M059J (cell line): ENCODE measurements at regions not wholly inside any gene's neighbourhood (a gene's known extent, or its start where the extent isn't known, plus 50 kb on each side); places are given as distances from the start of the nearest gene placed in this dataset.
"Not testable (repeated sequence)": the region's sequence is repeated elsewhere in the genome, so short reads cannot be mapped to it uniquely, and the experiment has no call there.

Source experiments
- DNase-seq: peaks from one replicate; pipeline ENCODE4 v3.0.0-alpha.2; 2012; ENCODE audit warnings: low read depth

GRCh38 chr1:197985351-197985750 lies 68.2 kb downstream of the LHX9 start:
- DNase-seq = no peak

- DNase-seq = no peak
Measured at GRCh38 chr1:197986817-197987216, 69.6 kb downstream of the LHX9 start.

- DNase-seq = no peak
Measured at GRCh38 chr1:197987294-197987693, 70.1 kb downstream of the LHX9 start.

- not testable (repeated sequence) for DNase-seq
Measured at GRCh38 chr1:197988581-197988980, 71.4 kb downstream of the LHX9 start.

- DNase-seq = no peak
Measured at GRCh38 chr1:197989058-197989457, 71.9 kb downstream of the LHX9 start.

- no peak for DNase-seq
Measured at GRCh38 chr1:197991594-197991993, 74.4 kb downstream of the LHX9 start.

GRCh38 chr1:197994907-197995407 lies 77.8 kb downstream of the LHX9 start:
- DNase-seq = no peak

GRCh38 chr1:197995408-197996258 lies 78.5 kb downstream of the LHX9 start:
- no peak for DNase-seq

- not testable (repeated sequence) for DNase-seq
Measured at GRCh38 chr1:197996259-197996512, 79.0 kb downstream of the LHX9 start.

GRCh38 chr1:197998110-197998509 lies 80.9 kb downstream of the LHX9 start:
- DNase-seq = no peak

- DNase-seq = no peak
Measured at GRCh38 chr1:198001776-198002408, 84.7 kb downstream of the LHX9 start.

- DNase-seq = no peak
Measured at GRCh38 chr1:198003468-198003867, 86.3 kb downstream of the LHX9 start.

GRCh38 chr1:198007011-198007410 lies 89.8 kb downstream of the LHX9 start:
- no peak for DNase-seq

- DNase-seq = peak; percentile 58
Measured at GRCh38 chr1:198007687-198008607, 90.8 kb downstream of the LHX9 start.

- no peak for DNase-seq
Measured at GRCh38 chr1:198014355-198014754, 97.2 kb downstream of the LHX9 start.

- no peak for DNase-seq
Measured at GRCh38 chr1:198015309-198015708, 98.1 kb downstream of the LHX9 start.

- DNase-seq = peak; percentile 100
Measured at GRCh38 chr1:198018529-198018928, 101.4 kb downstream of the LHX9 start.

- no peak for DNase-seq
Measured at GRCh38 chr1:198019126-198019525, 102.0 kb downstream of the LHX9 start.

GRCh38 chr1:198024336-198024735 lies 107.2 kb downstream of the LHX9 start:
- no peak for DNase-seq

- peak; percentile 46 for DNase-seq
Measured at GRCh38 chr1:198024782-198025181, 107.6 kb downstream of the LHX9 start.

- DNase-seq = peak; percentile 8
Measured at GRCh38 chr1:198030682-198031081, 113.5 kb downstream of the LHX9 start.

GRCh38 chr1:198031086-198031485 lies 113.9 kb downstream of the LHX9 start:
- no peak for DNase-seq
